ENCODE measurements at regions not wholly inside any gene's neighbourhood (a gene's known extent, or its start where the extent isn't known, plus 50 kb on each side); places are given as distances from the start of the nearest gene placed in this dataset.
"Not testable (repeated sequence)": the region's sequence is repeated elsewhere in the genome, so short reads cannot be mapped to it uniquely, and the experiment has no call there.

DNA sequence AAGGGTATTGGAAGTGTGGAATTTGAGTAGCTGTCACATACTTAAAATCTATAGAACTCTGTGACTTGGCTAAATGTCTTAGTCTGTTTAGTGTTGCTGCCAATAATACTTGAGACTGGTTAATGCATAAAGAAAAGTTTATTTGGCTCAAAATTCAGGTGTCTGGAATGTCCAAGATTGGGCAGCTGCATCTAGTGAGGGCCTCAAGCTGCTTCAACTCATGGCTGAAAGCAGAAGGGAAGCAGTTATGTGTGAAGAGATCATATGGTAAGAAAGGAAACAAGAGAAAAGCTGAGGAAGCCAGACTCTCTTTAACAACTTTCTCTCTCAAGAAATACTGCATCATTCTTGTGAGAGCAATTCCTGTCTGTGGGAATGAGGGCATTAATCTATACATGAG, 1043.3 kb upstream of the CDH6 start:
- H3K27ac ChIP-seq (ENCODE audit: low read length) = no peak overlapping the region
- no peak overlapping the region for H3K4me2 ChIP-seq (ENCODE audit: low read length)
- H3K9me3 ChIP-seq (ENCODE audit: insufficient read depth, low read length) = no peaks in the 10 kb centered on the region
- TF ChIP-seq, protein P1, sequence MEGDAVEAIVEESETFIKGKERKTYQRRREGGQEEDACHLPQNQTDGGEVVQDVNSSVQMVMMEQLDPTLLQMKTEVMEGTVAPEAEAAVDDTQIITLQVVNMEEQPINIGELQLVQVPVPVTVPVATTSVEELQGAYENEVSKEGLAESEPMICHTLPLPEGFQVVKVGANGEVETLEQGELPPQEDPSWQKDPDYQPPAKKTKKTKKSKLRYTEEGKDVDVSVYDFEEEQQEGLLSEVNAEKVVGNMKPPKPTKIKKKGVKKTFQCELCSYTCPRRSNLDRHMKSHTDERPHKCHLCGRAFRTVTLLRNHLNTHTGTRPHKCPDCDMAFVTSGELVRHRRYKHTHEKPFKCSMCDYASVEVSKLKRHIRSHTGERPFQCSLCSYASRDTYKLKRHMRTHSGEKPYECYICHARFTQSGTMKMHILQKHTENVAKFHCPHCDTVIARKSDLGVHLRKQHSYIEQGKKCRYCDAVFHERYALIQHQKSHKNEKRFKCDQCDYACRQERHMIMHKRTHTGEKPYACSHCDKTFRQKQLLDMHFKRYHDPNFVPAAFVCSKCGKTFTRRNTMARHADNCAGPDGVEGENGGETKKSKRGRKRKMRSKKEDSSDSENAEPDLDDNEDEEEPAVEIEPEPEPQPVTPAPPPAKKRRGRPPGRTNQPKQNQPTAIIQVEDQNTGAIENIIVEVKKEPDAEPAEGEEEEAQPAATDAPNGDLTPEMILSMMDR (IDR thresholded peaks at IDR 0.05; ENCODE audit: low read depth, low read length) = no peak
- no peak for TF ChIP-seq EZH2phosphoT487 (IDR thresholded peaks at IDR 0.05; ENCODE audit: low read depth)
- no peak overlapping the region for H3K9ac ChIP-seq (ENCODE audit: low read length)
- no peaks in the 10 kb centered on the region for H3K27me3 ChIP-seq (ENCODE audit: low read depth, low read length)
- no peak overlapping the region for H3K4me3 ChIP-seq (ENCODE audit: low read length)
- H3K36me3 ChIP-seq (replicated peaks; ENCODE audit: low read depth, low read length) = no peaks in the 10 kb centered on the region
- H2AFZ ChIP-seq (ENCODE audit: low read depth, low read length) = no peak overlapping the region
- no peaks in the 10 kb centered on the region for H3K4me1 ChIP-seq (ENCODE audit: low read length)
- no peaks in the 10 kb centered on the region for H3K79me2 ChIP-seq (ENCODE audit: low read length)
- no peaks in the 10 kb centered on the region for H4K20me1 ChIP-seq (ENCODE audit: insufficient read depth, low read length)

DNA sequence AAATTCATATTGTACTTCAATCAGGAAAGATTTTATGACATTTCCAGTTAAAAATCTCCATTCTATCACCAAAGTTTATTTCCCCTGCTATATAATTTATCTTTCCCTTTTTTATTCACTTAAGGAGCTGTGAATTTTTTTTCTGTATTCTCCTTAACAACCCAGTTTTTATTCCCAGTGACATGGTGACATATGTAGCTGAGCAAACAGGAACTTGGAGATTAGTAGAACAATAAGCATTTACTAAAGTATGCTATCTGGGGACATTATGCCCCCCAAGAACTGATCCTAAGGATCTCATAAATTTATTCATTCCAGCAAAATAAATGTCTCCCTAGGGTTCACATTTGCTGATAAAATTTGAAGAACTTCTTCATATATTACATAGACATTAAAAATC, 1044.0 kb upstream of the CDH6 start:
- Histone ChIP-seq H3K36me3 (replicated peaks; ENCODE audit: low read depth, low read length) (no peaks in the 10 kb centered on the region), H2AFZ (ENCODE audit: low read depth, low read length) (no peak overlapping the region), H3K9me3 (ENCODE audit: insufficient read depth, low read length) (no peaks in the 10 kb centered on the region), H3K79me2 (ENCODE audit: low read length) (no peaks in the 10 kb centered on the region), H3K4me1 (ENCODE audit: low read length) (no peaks in the 10 kb centered on the region), H3K27me3 (ENCODE audit: low read depth, low read length) (no peaks in the 10 kb centered on the region), H3K4me2 (ENCODE audit: low read length) (no peak overlapping the region), H3K4me3 (ENCODE audit: low read length) (no peak overlapping the region), H3K27ac (ENCODE audit: low read length) (no peak overlapping the region), H3K9ac (ENCODE audit: low read length) (no peak overlapping the region), H4K20me1 (ENCODE audit: insufficient read depth, low read length) (no peaks in the 10 kb centered on the region)
- TF ChIP-seq, protein P1 (IDR thresholded peaks at IDR 0.05; ENCODE audit: low read depth, low read length) = no peak
- TF ChIP-seq EZH2phosphoT487 (IDR thresholded peaks at IDR 0.05; ENCODE audit: low read depth) = no peak

DNA sequence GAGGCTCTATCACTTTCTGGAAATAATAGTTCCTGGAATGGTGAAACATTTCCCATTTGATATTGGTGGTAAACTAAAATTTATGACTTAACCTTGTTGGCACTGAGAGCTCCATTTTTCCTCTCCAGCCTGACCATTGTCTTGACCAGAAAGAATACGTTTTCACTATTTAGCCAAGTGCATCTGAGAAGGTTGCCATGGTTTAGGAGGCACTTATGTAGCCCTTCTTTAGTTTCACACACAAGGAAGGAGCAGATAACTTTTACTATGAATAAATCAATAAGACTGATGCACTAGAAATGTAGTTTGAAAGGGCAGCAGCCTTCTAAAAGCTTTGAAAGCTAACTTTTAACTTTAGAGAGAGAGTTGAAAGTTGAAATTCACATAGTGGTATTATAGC, 1045.5 kb upstream of the CDH6 start:
- Histone ChIP-seq H3K36me3 (replicated peaks; ENCODE audit: low read depth, low read length) (no peaks in the 10 kb centered on the region), H3K4me2 (ENCODE audit: low read length) (no peak overlapping the region), H3K27ac (ENCODE audit: low read length) (no peak overlapping the region), H4K20me1 (ENCODE audit: insufficient read depth, low read length) (no peaks in the 10 kb centered on the region), H3K9me3 (ENCODE audit: insufficient read depth, low read length) (no peaks in the 10 kb centered on the region), H3K4me1 (ENCODE audit: low read length) (no peaks in the 10 kb centered on the region), H3K27me3 (ENCODE audit: low read depth, low read length) (no peaks in the 10 kb centered on the region), H3K9ac (ENCODE audit: low read length) (no peak overlapping the region), H3K79me2 (ENCODE audit: low read length) (no peaks in the 10 kb centered on the region), H2AFZ (ENCODE audit: low read depth, low read length) (no peak overlapping the region), H3K4me3 (ENCODE audit: low read length) (no peak overlapping the region)
- TF ChIP-seq, protein P1 (IDR thresholded peaks at IDR 0.05; ENCODE audit: low read depth, low read length) = no peak
- TF ChIP-seq EZH2phosphoT487 (IDR thresholded peaks at IDR 0.05; ENCODE audit: low read depth) = no peak

DNA sequence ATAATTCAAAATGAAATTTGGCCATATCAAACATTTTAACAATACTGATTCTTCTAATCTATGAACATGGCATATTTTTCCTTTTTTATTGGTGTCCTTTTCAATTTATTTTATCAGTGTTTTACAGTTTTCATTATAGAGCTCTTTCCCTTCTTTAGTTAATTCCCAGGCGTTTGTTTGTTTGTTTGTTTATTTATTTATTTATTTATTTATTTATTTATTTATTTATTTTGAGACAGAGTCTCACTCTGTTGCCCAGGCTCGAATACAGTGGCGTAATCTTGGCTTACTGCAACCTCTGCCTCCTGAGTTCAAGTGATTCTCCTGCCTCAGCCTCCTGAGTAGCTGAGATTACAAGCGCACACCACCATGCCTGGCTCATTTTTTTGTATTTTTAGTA, 1049.4 kb upstream of the CDH6 start:
- H3K36me3 ChIP-seq (replicated peaks; ENCODE audit: low read depth, low read length); H3K4me3 ChIP-seq (ENCODE audit: low read length); H3K79me2 ChIP-seq (ENCODE audit: low read length); H2AFZ ChIP-seq (ENCODE audit: low read depth, low read length); H4K20me1 ChIP-seq (ENCODE audit: insufficient read depth, low read length); H3K27me3 ChIP-seq (ENCODE audit: low read depth, low read length); H3K4me2 ChIP-seq (ENCODE audit: low read length); H3K9me3 ChIP-seq (ENCODE audit: insufficient read depth, low read length); H3K9ac ChIP-seq (ENCODE audit: low read length); H3K27ac ChIP-seq (ENCODE audit: low read length); H3K4me1 ChIP-seq (ENCODE audit: low read length): not testable (repeated sequence)

DNA sequence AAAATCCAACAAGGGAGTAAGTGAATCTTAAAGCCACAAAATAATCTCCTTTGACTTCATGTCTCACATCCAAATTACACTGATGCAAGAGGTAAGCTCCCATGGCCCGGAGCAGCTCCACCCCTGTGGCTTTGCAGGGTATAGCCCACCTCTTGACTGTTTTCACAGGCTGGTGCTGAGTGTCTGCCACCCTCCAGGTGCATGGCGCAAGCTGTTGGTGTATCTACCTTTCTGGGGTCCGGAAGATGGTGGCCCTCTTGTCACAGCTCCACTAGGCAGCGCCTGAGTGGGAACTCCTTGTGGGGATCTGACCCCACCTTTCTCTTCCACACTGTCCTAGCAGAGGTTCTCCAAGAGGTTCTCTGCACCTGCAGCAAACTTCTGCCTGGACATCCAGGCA, 1051.1 kb upstream of the CDH6 start:
- H3K79me2 ChIP-seq (ENCODE audit: low read length) = no peaks in the 10 kb centered on the region
- H3K27me3 ChIP-seq (ENCODE audit: low read depth, low read length) = no peaks in the 10 kb centered on the region
- no peak for TF ChIP-seq EZH2phosphoT487 (IDR thresholded peaks at IDR 0.05; ENCODE audit: low read depth)
- TF ChIP-seq, protein P1 (IDR thresholded peaks at IDR 0.05; ENCODE audit: low read depth, low read length) = no peak
- H3K9me3 ChIP-seq (ENCODE audit: insufficient read depth, low read length) = no peaks in the 10 kb centered on the region
- H4K20me1 ChIP-seq (ENCODE audit: insufficient read depth, low read length) = no peaks in the 10 kb centered on the region
- H3K9ac ChIP-seq (ENCODE audit: low read length) = no peak overlapping the region
- H3K27ac ChIP-seq (ENCODE audit: low read length) = no peak overlapping the region
- H3K4me2 ChIP-seq (ENCODE audit: low read length) = no peak overlapping the region
- no peaks in the 10 kb centered on the region for H3K36me3 ChIP-seq (replicated peaks; ENCODE audit: low read depth, low read length)
- no peak overlapping the region for H3K4me3 ChIP-seq (ENCODE audit: low read length)
- H3K4me1 ChIP-seq (ENCODE audit: low read length) = no peaks in the 10 kb centered on the region
- H2AFZ ChIP-seq (ENCODE audit: low read depth, low read length) = no peak overlapping the region

All from OCI-LY3 (cell line).